HepG2 (cell line): ENCODE measurements at regions not wholly inside any gene's neighbourhood (a gene's known extent, or its start where the extent isn't known, plus 50 kb on each side); places are given as distances from the start of the nearest gene placed in this dataset.

Source experiments
- ATAC-seq: fragments of 200-7000 bp; cut with Tn5 transposase; 3 replicates; pipeline ENCODE4 v1.9.1; 2020; ENCODE audit warnings: mild to moderate bottlenecking, moderate library complexity
- BruUV-seq: library from RNA; stranded (reverse); fragments of 400-500 nt; replicated peaks from 2 replicates; lab custom pipeline; 2021; lab: Mats Ljungman, UMichigan
- CTCF ChIA-PET: fragments of 300-600 bp; formaldehyde crosslinking; extraction: SDS; loops from one replicate; lab custom pipeline; 2021; ENCODE audit warnings: low total read pairs, inconsistent platforms, low intra/inter-chr PET ratio; lab: Yijun Ruan, JAX
- POLR2A ChIA-PET: fragments of 350-600 bp; sonication (Branson Sonifier 250); formaldehyde crosslinking; loops from one replicate; lab custom pipeline; 2020; ENCODE audit warnings: antibody characterized with exemption, inconsistent platforms; lab: Yijun Ruan, JAX
- DNase-seq: peaks from one replicate; pipeline ENCODE4 v3.0.0-alpha.2; 2015; ENCODE audit warnings: low spot score
- FAIRE-seq: peaks from 3 replicates; lab custom pipeline; 2011; peaks lifted over from hg19 to GRCh38; lab: Jason Lieb, UNC
- H2AFZ ChIP-seq: one replicate; pipeline ENCODE4 v1.6.1; 2011; ENCODE audit warnings: low read length, inconsistent platforms
- H3K27ac ChIP-seq: fragments of 300-600 bp; 3 replicates; pipeline ENCODE4 v1.8.0; 2011; ENCODE audit warnings: mixed run types, mild to moderate bottlenecking, mixed read lengths, low read length, inconsistent platforms; ENCODE audit not compliant: insufficient read depth; ENCODE audit errors: extremely low read length
- H3K27me3 ChIP-seq, 2 experiments: fragments of 200-600 bp in 1 of 2; 2 replicates in 1 of 2; 3 replicates in 1 of 2; pipeline versions ENCODE4 v1.6.0 to v1.8.0; 2011; ENCODE audit warnings: low read length in 2 of 2, mild to moderate bottlenecking in 2 of 2, moderate library complexity in 2 of 2, inconsistent platforms in 1 of 2; ENCODE audit not compliant: insufficient read depth in 2 of 2, control insufficient read depth in 1 of 2
- H3K36me3 ChIP-seq, 2 experiments: fragments of 200-600 bp in 1 of 2; replicated peaks in 1 of 2; 2 replicates in 1 of 2; 3 replicates in 1 of 2; pipeline versions ENCODE4 v1.5.1 to v1.8.0; 2011; ENCODE audit warnings: low read length in 2 of 2, inconsistent platforms in 1 of 2; ENCODE audit not compliant: insufficient read depth in 2 of 2, control insufficient read depth in 1 of 2
- H3K4me1 ChIP-seq: 2 replicates; pipeline ENCODE4 v1.5.1; 2012; ENCODE audit warnings: low read length, inconsistent platforms; ENCODE audit not compliant: insufficient read depth
- H3K4me2 ChIP-seq: 2 replicates; pipeline ENCODE4 v1.6.0; 2011; ENCODE audit warnings: low read depth, low read length, inconsistent platforms
- H3K4me3 ChIP-seq, 3 experiments: fragments of 200-600 bp in 1 of 3; sonication (generic), shearing (Covaris generic) in 1 of 3; replicated peaks in 1 of 3; 2 replicates each; pipeline ENCODE4 v1.5.1; 2011 to 2016; ENCODE audit warnings: low read length in 3 of 3, inconsistent platforms in 2 of 3, low read depth in 2 of 3, mild to moderate bottlenecking in 2 of 3, control low read depth in 1 of 3, mixed read lengths in 1 of 3; ENCODE audit not compliant: insufficient read depth in 1 of 3
- H3K79me2 ChIP-seq: one replicate; pipeline ENCODE4 v1.6.1; 2011; ENCODE audit warnings: low read length, inconsistent platforms; ENCODE audit not compliant: insufficient read depth
- H3K9ac ChIP-seq: 2 replicates; pipeline ENCODE4 v1.6.0; 2011; ENCODE audit warnings: mild to moderate bottlenecking, low read depth, low read length, inconsistent platforms; ENCODE audit not compliant: insufficient read depth
- H3K9me3 ChIP-seq: 2 replicates; pipeline ENCODE4 v1.5.1; 2012; ENCODE audit warnings: mild to moderate bottlenecking, low read length
- H4K20me1 ChIP-seq: 2 replicates; pipeline ENCODE4 v1.6.0; 2011; ENCODE audit warnings: inconsistent platforms, mild to moderate bottlenecking, low read length, moderate library complexity; ENCODE audit not compliant: insufficient read depth
- ARID3A ChIP-seq: IDR thresholded peaks from 2 replicates; pipeline ENCODE4 v1.6.1; 2012; ENCODE audit warnings: low read depth, low read length, improper control_type of control experiment
- ARNT2 ChIP-seq: sonication (generic); formaldehyde crosslinking; IDR thresholded peaks from 2 replicates; pipeline ENCODE4 v1.8.0; 2022; ENCODE audit warnings: mild to moderate bottlenecking, low read depth, missing genetic modification reagents, moderate library complexity
- ATF5 ChIP-seq: sonication (generic); formaldehyde crosslinking; IDR thresholded peaks from 2 replicates; pipeline ENCODE4 v1.4.0; 2020; ENCODE audit warnings: mild to moderate bottlenecking, low read depth, missing genetic modification reagents
- DMAP1 ChIP-seq: IDR thresholded peaks from 2 replicates; pipeline ENCODE4 v1.6.1; 2016
- DNMT1 ChIP-seq: sonication (generic); formaldehyde crosslinking; IDR thresholded peaks from 2 replicates; pipeline ENCODE4 v1.5.1; 2020; ENCODE audit warnings: mild to moderate bottlenecking, missing genetic modification reagents
- ETS1 ChIP-seq: sonication (generic); formaldehyde crosslinking; IDR thresholded peaks from 2 replicates; pipeline ENCODE4 v1.4.0; 2020; ENCODE audit warnings: missing genetic modification reagents
- GATAD1 ChIP-seq: IDR thresholded peaks from 2 replicates; pipeline ENCODE4 v1.6.1; 2016; ENCODE audit warnings: missing genetic modification reagents, missing compliant biosample characterization
- IRF1 ChIP-seq: sonication (generic); formaldehyde crosslinking; IDR thresholded peaks from 2 replicates; pipeline ENCODE4 v1.4.0; 2020; ENCODE audit warnings: low read depth, mild to moderate bottlenecking, missing genetic modification reagents
- LCORL ChIP-seq, 2 experiments: fragments of 450-650 bp in 1 of 2; sonication (generic) in 1 of 2; formaldehyde crosslinking in 1 of 2; IDR thresholded peaks; 2 replicates each; pipeline versions ENCODE4 v1.5.0 to v1.6.1; 2017 to 2020; ENCODE audit warnings: antibody characterized with exemption in 1 of 2, missing genetic modification reagents in 1 of 2
- MAFF ChIP-seq: IDR thresholded peaks from 2 replicates; pipeline ENCODE4 v1.6.1; 2011; ENCODE audit warnings: low read depth, low read length, improper control_type of control experiment
- NR2F6 ChIP-seq, 2 experiments: IDR thresholded peaks; 2 replicates each; pipeline ENCODE4 v1.6.1; 2016; ENCODE audit warnings: antibody characterized with exemption in 1 of 2, mild to moderate bottlenecking in 1 of 2
- PAX8 ChIP-seq: sonication (generic); formaldehyde crosslinking; IDR thresholded peaks from 2 replicates; pipeline ENCODE4 v1.8.0; 2022; ENCODE audit warnings: mild to moderate bottlenecking, missing genetic modification reagents, borderline replicate concordance
- PBX2 ChIP-seq: IDR thresholded peaks from 2 replicates; pipeline ENCODE4 v1.6.1; 2016; ENCODE audit warnings: control low read depth
- PHF5A ChIP-seq: IDR thresholded peaks from one replicate; pipeline ENCODE4 v1.6.1; 2018; ENCODE audit warnings: low read depth, missing genetic modification reagents; ENCODE audit not compliant: unreplicated experiment
- RARG ChIP-seq: sonication (generic); formaldehyde crosslinking; IDR thresholded peaks from 2 replicates; pipeline ENCODE4 v1.4.0; 2020; ENCODE audit warnings: low read depth, mild to moderate bottlenecking, missing genetic modification reagents
- SRSF1 ChIP-seq: fragments of 200-400 bp; formaldehyde crosslinking; optimal IDR thresholded peaks from 2 replicates; pipeline ENCODE3; 2017; ENCODE audit warnings: mild to moderate bottlenecking, low read depth, low read length, moderate library complexity
- ZFP36L1 ChIP-seq: sonication (generic); formaldehyde crosslinking; IDR thresholded peaks from 2 replicates; pipeline ENCODE4 v1.8.0; 2022; ENCODE audit warnings: mild to moderate bottlenecking, missing genetic modification reagents, moderate library complexity
- ZNF335 ChIP-seq: sonication (generic); formaldehyde crosslinking; IDR thresholded peaks from 2 replicates; pipeline ENCODE4 v1.4.0; 2020; ENCODE audit warnings: missing genetic modification reagents
- ZNF33A ChIP-seq: sonication (generic); formaldehyde crosslinking; IDR thresholded peaks from 2 replicates; pipeline ENCODE4 v1.5.1; 2020; ENCODE audit warnings: missing genetic modification reagents, mild to moderate bottlenecking, moderate library complexity, borderline replicate concordance
- WGBS: methylation state at CpG from one replicate; pipeline ENCODE4 v1.1.6; 2017; ENCODE audit warnings: low lambda C conversion rate; 5-methylcytosine and 5-hydroxymethylcytosine counted together
- in situ Hi-C: cut with HindIII; loops from 2 replicates; pipeline ENCODE4 v1.10.0; 2017; ENCODE audit warnings: low pct_unique_long_range_greater_than_20kb; ENCODE audit not compliant: extremely low pct_ligation_motif_present
- intact Hi-C: fragments of 100-400 bp; cut with micrococcal nuclease; formaldehyde crosslinking; loops from one replicate; pipeline ENCODE4 v1.10.0; 2022; ENCODE audit not compliant: unreplicated experiment

GRCh38 chr5:116746668-116747067 is 172.0 kb upstream of the SEMA6A start:
- Histone ChIP-seq H3K4me3 (no peak overlapping the region), H3K79me2 (no peaks in the 10 kb centered on the region), H3K27ac (no peak overlapping the region), H3K9me3 (peaks cover 10% of the 10 kb centered on the region; the same call in 1 of the 2 replicates), H3K4me2 (no peak overlapping the region), H4K20me1 (no peaks in the 10 kb centered on the region), H3K27me3 (no peaks in the 10 kb centered on the region), H2AFZ (no peak overlapping the region), H3K36me3 (no peaks in the 10 kb centered on the region), H3K4me1 (peaks cover 13% of the 10 kb centered on the region), H3K9ac (no peak overlapping the region)
- POLR2A ChIA-PET: no interaction called here
- BruUV-seq: no TSS peak
- intact Hi-C loops (no loop called here), in situ Hi-C loops (no loop called here)
- WGBS: 3% methylated on average over 3 of the region's 3 CpGs
- no peak for ATAC-seq
- DNase-seq: no peak
- CTCF ChIA-PET: no interaction called here
- TF ChIP-seq DMAP1 (no peak), LCORL (IDR thresholded peaks at IDR 0.05) (no peak), LCORL (CRISPR knock-in tag; IDR thresholded peaks at IDR 0.05) (no peak), ZFP36L1 (CRISPR knock-in tag) (no peak), PBX2 (no peak), MAFF (no peak), PHF5A (CRISPR knock-in tag) (no peak), SRSF1 (no peak), RARG (CRISPR knock-in tag) (no peak), ARID3A (no peak), ETS1 (CRISPR knock-in tag) (no peak), NR2F6 (IDR thresholded peaks at IDR 0.05) (no peak), NR2F6 (CRISPR knock-in tag; IDR thresholded peaks at IDR 0.05) (no peak), GATAD1 (CRISPR knock-in tag) (no peak), PAX8 (CRISPR knock-in tag) (no peak), ATF5 (no peak), IRF1 (CRISPR knock-in tag) (no peak), ARNT2 (no peak), ZNF33A (no peak), ZNF335 (CRISPR knock-in tag) (no peak), DNMT1 (CRISPR knock-in tag) (no peak)
- no peak for FAIRE-seq
